Osteocyte (in vitro differentiated cells): ENCODE measurements at regions not wholly inside any gene's neighbourhood (a gene's known extent, or its start where the extent isn't known, plus 50 kb on each side); places are given as distances from the start of the nearest gene placed in this dataset.
"Not testable (repeated sequence)": the region's sequence is repeated elsewhere in the genome, so short reads cannot be mapped to it uniquely, and the experiment has no call there.

Source experiments
- DNase-seq: peaks from one replicate; pipeline ENCODE4 v3.0.0; 2021; ENCODE audit warnings: mixed read lengths; ENCODE audit not compliant: unreplicated experiment; ENCODE audit errors: extremely low spot score
- H3K27ac Mint-ChIP-seq: one replicate; pipeline ENCODE4 v1.8.0; 2021; ENCODE audit warnings: mild to moderate bottlenecking, mixed read lengths; ENCODE audit not compliant: unreplicated experiment
- H3K27me3 Mint-ChIP-seq: one replicate; pipeline ENCODE4 v1.8.0; 2021; ENCODE audit warnings: mixed read lengths; ENCODE audit not compliant: unreplicated experiment
- H3K36me3 Mint-ChIP-seq: one replicate; pipeline ENCODE4 v1.8.0; 2021; ENCODE audit warnings: mixed read lengths; ENCODE audit not compliant: unreplicated experiment
- H3K4me1 Mint-ChIP-seq: one replicate; pipeline ENCODE4 v1.8.0; 2021; ENCODE audit warnings: mixed read lengths; ENCODE audit not compliant: unreplicated experiment
- H3K4me3 Mint-ChIP-seq: one replicate; pipeline ENCODE4 v1.8.0; 2021; ENCODE audit warnings: mild to moderate bottlenecking, moderate library complexity, mixed read lengths; ENCODE audit not compliant: unreplicated experiment
- H3K9me3 Mint-ChIP-seq: one replicate; pipeline ENCODE4 v1.8.0; 2021; ENCODE audit warnings: mixed read lengths; ENCODE audit not compliant: unreplicated experiment
- TF ChIP-seq, protein P1 (sequence below): fragments of 200-600 bp; sonication (generic); IDR thresholded peaks from 2 replicates; pipeline ENCODE4 v1.5.0; 2021; ENCODE audit warnings: antibody characterized with exemption, mild to moderate bottlenecking, moderate library complexity

DNA sequence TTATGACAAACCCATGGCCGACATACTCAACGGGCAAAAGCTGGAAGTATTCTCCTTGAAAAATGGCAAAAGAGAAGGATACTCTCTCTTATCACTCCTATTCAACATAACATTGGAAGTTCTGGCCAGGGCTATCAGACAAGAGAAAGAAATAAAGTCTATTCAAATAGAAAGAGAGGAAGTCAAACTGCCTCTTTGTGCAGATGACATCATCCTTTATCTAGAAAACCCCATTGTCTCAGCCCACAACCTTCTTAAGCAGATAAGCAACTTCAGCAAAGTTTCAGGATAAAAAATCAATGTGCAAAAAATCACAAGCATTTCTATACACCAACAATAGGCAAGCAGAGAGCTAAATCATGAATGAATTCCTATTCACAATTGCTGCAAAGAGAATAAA, 1799.9 kb upstream of the ACO1 start:
- DNase-seq = no peak
- H3K36me3 Mint-ChIP-seq = no peaks in the 10 kb centered on the region
- H3K4me1 Mint-ChIP-seq = no peaks in the 10 kb centered on the region
- TF ChIP-seq, protein P1, sequence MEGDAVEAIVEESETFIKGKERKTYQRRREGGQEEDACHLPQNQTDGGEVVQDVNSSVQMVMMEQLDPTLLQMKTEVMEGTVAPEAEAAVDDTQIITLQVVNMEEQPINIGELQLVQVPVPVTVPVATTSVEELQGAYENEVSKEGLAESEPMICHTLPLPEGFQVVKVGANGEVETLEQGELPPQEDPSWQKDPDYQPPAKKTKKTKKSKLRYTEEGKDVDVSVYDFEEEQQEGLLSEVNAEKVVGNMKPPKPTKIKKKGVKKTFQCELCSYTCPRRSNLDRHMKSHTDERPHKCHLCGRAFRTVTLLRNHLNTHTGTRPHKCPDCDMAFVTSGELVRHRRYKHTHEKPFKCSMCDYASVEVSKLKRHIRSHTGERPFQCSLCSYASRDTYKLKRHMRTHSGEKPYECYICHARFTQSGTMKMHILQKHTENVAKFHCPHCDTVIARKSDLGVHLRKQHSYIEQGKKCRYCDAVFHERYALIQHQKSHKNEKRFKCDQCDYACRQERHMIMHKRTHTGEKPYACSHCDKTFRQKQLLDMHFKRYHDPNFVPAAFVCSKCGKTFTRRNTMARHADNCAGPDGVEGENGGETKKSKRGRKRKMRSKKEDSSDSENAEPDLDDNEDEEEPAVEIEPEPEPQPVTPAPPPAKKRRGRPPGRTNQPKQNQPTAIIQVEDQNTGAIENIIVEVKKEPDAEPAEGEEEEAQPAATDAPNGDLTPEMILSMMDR = no peak
- H3K9me3 Mint-ChIP-seq = no peaks in the 10 kb centered on the region
- H3K4me3 Mint-ChIP-seq = no peak overlapping the region
- H3K27me3 Mint-ChIP-seq = no peaks in the 10 kb centered on the region
- H3K27ac Mint-ChIP-seq = no peak overlapping the region

DNA sequence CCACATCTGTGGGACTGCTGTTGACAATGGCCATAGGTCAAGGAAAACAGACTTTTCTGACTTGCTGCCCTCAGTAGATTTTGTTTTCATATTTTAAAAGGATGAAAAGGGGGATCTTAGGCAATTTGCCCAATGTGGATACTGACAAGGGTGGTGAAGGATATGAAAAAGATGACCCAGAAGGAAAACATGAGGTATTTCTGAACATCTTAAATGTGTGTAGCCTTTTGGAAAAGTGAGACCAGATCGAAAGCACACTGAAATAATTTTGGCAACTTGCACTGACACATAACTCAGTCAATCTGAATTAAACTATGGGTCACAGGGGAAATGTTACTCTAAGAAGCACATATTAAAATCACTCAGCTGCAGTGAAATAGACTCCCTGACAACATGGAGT, 1793.0 kb upstream of the ACO1 start:
- Mint-ChIP-seq H3K27me3 (no peaks in the 10 kb centered on the region), H3K4me1 (no peaks in the 10 kb centered on the region), H3K36me3 (no peaks in the 10 kb centered on the region), H3K4me3 (no peak overlapping the region), H3K9me3 (no peaks in the 10 kb centered on the region), H3K27ac (no peak overlapping the region)
- TF ChIP-seq, protein P1 = no peak
- DNase-seq = no peak

DNA sequence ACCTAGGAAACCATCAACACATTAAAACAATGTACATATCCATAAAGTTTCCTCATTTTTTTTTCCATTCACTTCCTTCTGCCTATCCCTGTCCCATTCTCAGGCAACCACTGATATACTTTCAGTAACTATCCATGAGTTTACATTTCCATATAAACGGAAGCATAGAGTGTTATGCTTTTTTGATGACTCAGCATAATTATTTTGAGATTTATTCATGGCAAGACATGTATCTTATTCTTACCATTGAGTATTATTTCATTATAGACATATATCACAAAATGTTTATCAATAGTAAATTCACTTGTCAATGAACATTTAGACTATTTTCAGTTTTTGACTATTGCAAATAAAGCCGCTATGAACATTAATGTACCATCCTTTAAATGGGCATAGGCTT, 1786.8 kb upstream of the ACO1 start:
- no peaks in the 10 kb centered on the region for H3K36me3 Mint-ChIP-seq
- H3K4me3 Mint-ChIP-seq = no peak overlapping the region
- H3K27me3 Mint-ChIP-seq = no peaks in the 10 kb centered on the region
- no peaks in the 10 kb centered on the region for H3K4me1 Mint-ChIP-seq
- no peak overlapping the region for H3K27ac Mint-ChIP-seq
- H3K9me3 Mint-ChIP-seq = peaks cover 7% of the 10 kb centered on the region
- DNase-seq = no peak
- TF ChIP-seq, protein P1 = no peak

DNA sequence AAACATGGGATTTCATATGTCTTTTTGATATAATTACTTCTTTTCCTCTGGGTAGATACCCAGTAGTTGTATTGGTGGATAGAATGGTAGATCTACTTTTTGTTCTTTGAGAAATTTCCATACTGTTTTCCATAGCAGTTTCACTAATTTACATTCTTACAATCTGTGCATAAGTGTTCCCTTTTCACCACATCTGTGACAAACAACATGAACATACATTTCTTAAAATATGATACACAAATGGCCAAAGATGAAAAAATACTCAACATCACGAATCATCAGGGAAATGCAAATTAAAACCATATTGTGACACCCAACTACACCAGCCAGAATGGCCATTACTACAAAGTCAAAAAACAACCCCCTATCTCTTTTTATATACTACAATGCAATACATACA, 1778.5 kb upstream of the ACO1 start:
- Mint-ChIP-seq H3K27me3 (no peaks in the 10 kb centered on the region), H3K36me3 (no peaks in the 10 kb centered on the region), H3K9me3 (no peaks in the 10 kb centered on the region), H3K27ac (no peak overlapping the region), H3K4me1 (no peaks in the 10 kb centered on the region), H3K4me3 (no peak overlapping the region)
- TF ChIP-seq, protein P1 = no peak
- DNase-seq = no peak

DNA sequence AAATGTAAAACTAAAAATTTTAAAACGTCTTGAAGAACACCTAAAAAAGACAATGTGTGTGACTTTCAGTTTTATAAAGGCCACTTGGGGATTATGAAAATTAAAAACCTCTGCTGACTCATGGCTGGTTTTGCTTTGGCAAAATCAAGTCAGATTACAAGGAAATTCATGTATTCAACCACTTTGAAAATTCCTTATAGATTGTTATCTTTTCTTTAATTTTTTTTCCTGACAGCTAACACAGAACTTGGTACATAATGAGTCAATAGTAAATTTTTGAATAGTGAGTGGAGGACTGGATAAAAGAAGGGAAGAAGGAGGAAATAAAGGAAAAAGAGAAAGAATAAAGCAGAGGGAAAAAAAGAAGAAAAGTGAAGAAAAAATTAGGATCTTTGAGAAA, 1774.7 kb upstream of the ACO1 start:
- H3K9me3 Mint-ChIP-seq = no peaks in the 10 kb centered on the region

DNA sequence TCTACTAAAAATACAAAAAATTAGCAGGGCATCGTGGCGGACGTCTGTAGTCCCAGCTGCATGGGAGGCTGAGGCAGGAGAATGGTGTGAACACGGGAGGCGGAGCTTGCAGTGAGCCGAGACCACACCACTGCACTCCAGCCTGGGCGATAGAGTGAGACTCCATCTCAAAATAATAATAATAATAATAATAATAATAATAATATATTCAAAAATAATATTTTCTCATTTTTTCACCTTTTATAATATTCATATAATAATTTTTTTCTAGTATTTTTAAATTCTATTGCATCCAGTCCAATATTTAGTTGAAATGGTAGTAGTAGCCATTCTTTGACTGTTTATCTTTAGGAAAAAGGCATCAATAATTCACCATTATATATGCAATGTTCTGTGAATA, 1767.7 kb upstream of the ACO1 start:
- not testable (repeated sequence) for H3K27ac Mint-ChIP-seq, H3K36me3 Mint-ChIP-seq, DNase-seq, H3K4me1 Mint-ChIP-seq, H3K9me3 Mint-ChIP-seq, H3K4me3 Mint-ChIP-seq, H3K27me3 Mint-ChIP-seq

More for the DNA sequence above, 1774.7 kb upstream of the ACO1 start:
- TF ChIP-seq, protein P1 = no peak
- no peak for DNase-seq
- Mint-ChIP-seq H3K27ac (no peak overlapping the region), H3K4me1 (no peaks in the 10 kb centered on the region), H3K4me3 (no peak overlapping the region), H3K36me3 (no peaks in the 10 kb centered on the region), H3K27me3 (no peaks in the 10 kb centered on the region)
